H9 (cell line): ENCODE measurements at regions not wholly inside any gene's neighbourhood (a gene's known extent, or its start where the extent isn't known, plus 50 kb on each side); places are given as distances from the start of the nearest gene placed in this dataset.

Experiments used
- DNase-seq: peaks from one replicate; pipeline ENCODE4 v3.0.0-alpha.2; 2017
- H2AFZ ChIP-seq: one replicate; pipeline ENCODE4 v1.6.1; 2013; ENCODE audit warnings: mild to moderate bottlenecking, low read length, control low read depth, moderate library complexity
- H2AK5ac ChIP-seq: 2 replicates; pipeline ENCODE4 v1.6.1; 2013; ENCODE audit warnings: low read length, control low read depth, mixed read lengths; ENCODE audit not compliant: insufficient read length
- H2BK120ac ChIP-seq: one replicate; pipeline ENCODE4 v1.6.1; 2013; ENCODE audit warnings: low read depth, mild to moderate bottlenecking, low read length, control low read depth, inconsistent platforms; ENCODE audit not compliant: poor library complexity, severe bottlenecking
- H2BK12ac ChIP-seq: 2 replicates; pipeline ENCODE4 v1.6.1; 2013; ENCODE audit warnings: low read length, control low read depth, mixed read lengths, low read depth; ENCODE audit not compliant: insufficient read length
- H2BK15ac ChIP-seq: 2 replicates; pipeline ENCODE4 v1.6.1; 2013; ENCODE audit warnings: low read depth, low read length, control low read depth
- H2BK20ac ChIP-seq: one replicate; pipeline ENCODE4 v1.6.1; 2013; ENCODE audit warnings: low read depth, mild to moderate bottlenecking, low read length, control low read depth, inconsistent platforms; ENCODE audit not compliant: poor library complexity, severe bottlenecking
- H2BK5ac ChIP-seq: 2 replicates; pipeline ENCODE4 v1.6.1; 2013; ENCODE audit warnings: low read length, control low read depth, mixed read lengths; ENCODE audit not compliant: insufficient read length
- H3K14ac ChIP-seq: 2 replicates; pipeline ENCODE4 v1.6.1; 2013; ENCODE audit warnings: low read length, control low read depth; ENCODE audit not compliant: insufficient read depth
- H3K18ac ChIP-seq: 2 replicates; pipeline ENCODE4 v1.6.1; 2013; ENCODE audit warnings: low read depth, mild to moderate bottlenecking, mixed read lengths, low read length, control low read depth; ENCODE audit not compliant: insufficient read length
- H3K23ac ChIP-seq: 2 replicates; pipeline ENCODE4 v1.6.1; 2013; ENCODE audit warnings: low read length, control low read depth, mixed read lengths, low read depth; ENCODE audit not compliant: insufficient read length
- H3K23me2 ChIP-seq: 2 replicates; pipeline ENCODE4 v1.6.1; 2013; ENCODE audit warnings: low read depth, mild to moderate bottlenecking, mixed read lengths, low read length, control low read depth; ENCODE audit not compliant: insufficient read length, poor library complexity, severe bottlenecking
- H3K27ac ChIP-seq: 2 replicates; pipeline ENCODE4 v1.5.1; 2013; ENCODE audit warnings: low read length, control low read depth, mixed read lengths, low read depth; ENCODE audit not compliant: insufficient read length
- H3K27me3 ChIP-seq: 2 replicates; pipeline ENCODE4 v1.6.1; 2013; ENCODE audit warnings: low read length, control low read depth, inconsistent platforms; ENCODE audit not compliant: insufficient read depth
- H3K4ac ChIP-seq: 2 replicates; pipeline ENCODE4 v1.6.1; 2013; ENCODE audit warnings: low read depth, mild to moderate bottlenecking, control low read depth, inconsistent platforms, low read length, moderate library complexity
- H3K4me1 ChIP-seq: 2 replicates; pipeline ENCODE4 v1.6.1; 2013; ENCODE audit warnings: low read length, control low read depth, inconsistent platforms; ENCODE audit not compliant: insufficient read depth
- H3K4me2 ChIP-seq: 2 replicates; pipeline ENCODE4 v1.6.1; 2013; ENCODE audit warnings: low read length, control low read depth, mixed read lengths; ENCODE audit not compliant: insufficient read length, insufficient read depth
- H3K56ac ChIP-seq: 2 replicates; pipeline ENCODE4 v1.6.1; 2013; ENCODE audit warnings: low read depth, mild to moderate bottlenecking, mixed read lengths, low read length, control low read depth; ENCODE audit not compliant: insufficient read length
- H3K79me1 ChIP-seq: 2 replicates; pipeline ENCODE4 v1.6.1; 2013; ENCODE audit warnings: low read depth, mild to moderate bottlenecking, moderate library complexity, low read length, control low read depth, inconsistent platforms; ENCODE audit not compliant: insufficient read depth, poor library complexity, severe bottlenecking
- H3K79me2 ChIP-seq: 2 replicates; pipeline ENCODE4 v1.6.1; 2013; ENCODE audit warnings: low read length, control low read depth, inconsistent platforms; ENCODE audit not compliant: insufficient read depth
- H3K9ac ChIP-seq: 2 replicates; pipeline ENCODE4 v1.6.1; 2013; ENCODE audit warnings: low read length, control low read depth, mixed read lengths; ENCODE audit not compliant: insufficient read length; ENCODE audit errors: extremely low read depth
- H3K9me3 ChIP-seq: one replicate; pipeline ENCODE4 v1.6.1; 2013; ENCODE audit warnings: low read depth, low read length, inconsistent platforms; ENCODE audit not compliant: control insufficient read depth
- H3T11ph ChIP-seq: one replicate; pipeline ENCODE4 v1.6.1; 2013; ENCODE audit warnings: mild to moderate bottlenecking, low read length, control low read depth, inconsistent platforms
- H4K20me1 ChIP-seq: one replicate; pipeline ENCODE4 v1.6.1; 2013; ENCODE audit not compliant: control insufficient read depth, insufficient read length, insufficient read depth
- H4K5ac ChIP-seq: 2 replicates; pipeline ENCODE4 v1.6.1; 2013; ENCODE audit warnings: low read depth, mild to moderate bottlenecking, mixed read lengths, low read length, control low read depth; ENCODE audit not compliant: insufficient read length
- H4K8ac ChIP-seq: replicated peaks from 2 replicates; pipeline ENCODE4 v1.6.1; 2013; ENCODE audit warnings: low read length, control low read depth, mixed read lengths, low read depth; ENCODE audit not compliant: insufficient read length
- H4K91ac ChIP-seq: 2 replicates; pipeline ENCODE4 v1.6.1; 2013; ENCODE audit warnings: low read depth, mild to moderate bottlenecking, moderate library complexity, mixed read lengths, low read length, control low read depth; ENCODE audit not compliant: insufficient read length
- H3K27ac Mint-ChIP-seq, 3 experiments: 2 replicates in 2 of 3; 3 replicates in 1 of 3; pipeline ENCODE4 v1.8.0; 2020 to 2021; ENCODE audit warnings: mixed read lengths in 3 of 3, mild to moderate bottlenecking in 1 of 3, moderate library complexity in 1 of 3
- H3K27me3 Mint-ChIP-seq: 2 replicates; pipeline ENCODE4 v1.8.0; 2021; ENCODE audit warnings: low read depth, mild to moderate bottlenecking, moderate library complexity, mixed read lengths
- H3K36me3 Mint-ChIP-seq, 3 experiments: 2 replicates in 2 of 3; 3 replicates in 1 of 3; pipeline ENCODE4 v1.8.0; 2020 to 2021; ENCODE audit warnings: low read depth in 3 of 3, mixed read lengths in 3 of 3; ENCODE audit not compliant: insufficient read depth in 1 of 3
- H3K4me1 Mint-ChIP-seq, 2 experiments: 2 replicates each; pipeline ENCODE4 v1.8.0; 2020; ENCODE audit warnings: mixed read lengths in 2 of 2
- H3K4me3 Mint-ChIP-seq, 2 experiments: 2 replicates in 1 of 2; 3 replicates in 1 of 2; pipeline ENCODE4 v1.8.0; 2020 to 2021; ENCODE audit warnings: mild to moderate bottlenecking in 2 of 2, mixed read lengths in 2 of 2, moderate library complexity in 1 of 2
- H3K9me3 Mint-ChIP-seq, 2 experiments: 2 replicates in 1 of 2; 3 replicates in 1 of 2; pipeline ENCODE4 v1.8.0; 2020; ENCODE audit warnings: mild to moderate bottlenecking in 2 of 2, mixed read lengths in 2 of 2, moderate library complexity in 1 of 2
- CTCF ChIP-seq: fragments of 200-600 bp; sonication (generic); conservative IDR thresholded peaks from 3 replicates; pipeline ENCODE4 v1.8.0; 2021; ENCODE audit warnings: antibody characterized with exemption, mild to moderate bottlenecking
- WGBS: extraction: QIAGEN DNeasy Blood & Tissue Kit; methylation state at CpG from one replicate; pipeline ENCODE4 v1.1.7; 2013; ENCODE audit warnings: missing lambda C conversion rate, low lambda C conversion rate, mixed read lengths; ENCODE audit not compliant: insufficient read length; ENCODE audit errors: extremely low coverage; 5-methylcytosine and 5-hydroxymethylcytosine counted together

- Histone ChIP-seq H4K5ac (no peak overlapping the region), H3K27me3 (no peaks in the 10 kb centered on the region), H2BK5ac (no peak overlapping the region), H3K23me2 (no peaks in the 10 kb centered on the region), H2AK5ac (no peak overlapping the region), H2BK15ac (no peak overlapping the region), H3K23ac (no peak overlapping the region), H3K18ac (no peak overlapping the region), H2BK120ac (no peak overlapping the region), H4K20me1 (no peaks in the 10 kb centered on the region), H3K4ac (no peak overlapping the region), H3K14ac (no peak overlapping the region), H3K27ac (no peak overlapping the region), H4K8ac (no peak overlapping the region), H3K4me1 (no peaks in the 10 kb centered on the region), H2AFZ (no peak overlapping the region), H3K4me2 (no peak overlapping the region), H3K79me2 (no peaks in the 10 kb centered on the region), H3K9me3 (no peaks in the 10 kb centered on the region), H4K91ac (no peak overlapping the region), H3T11ph (no peak overlapping the region), H2BK20ac (no peak overlapping the region), H3K79me1 (no peaks in the 10 kb centered on the region), H3K56ac (no peak overlapping the region), H2BK12ac (no peak overlapping the region), H3K9ac (no peak overlapping the region)
- H3K27me3 Mint-ChIP-seq: no peaks in the 10 kb centered on the region; the same call in 1 of the 2 replicates
- no peak overlapping the region for H3K4me3 Mint-ChIP-seq
- WGBS: no CpG with 5 or more reads among the region's 5 CpGs
- peaks cover 0 to 14% (median 0%) of the 10 kb centered on the region in 3 experiments; a peak in 3 of 7 replicates for H3K36me3 Mint-ChIP-seq
- TF ChIP-seq CTCF: no peak
- no peak overlapping the region; a peak in 1 of 7 replicates for H3K27ac Mint-ChIP-seq
- peaks cover 6 to 8% of the 10 kb centered on the region in 2 experiments for H3K4me1 Mint-ChIP-seq
- peaks cover 9 to 10% of the 10 kb centered on the region in 2 experiments; a peak in 3 of 5 replicates for H3K9me3 Mint-ChIP-seq
- DNase-seq: no peak
Observed at GRCh38 chr7:3250725-3251124, 50.3 kb upstream of the SDK1 start.
